ENCODE measurements at regions not wholly inside any gene's neighbourhood (a gene's known extent, or its start where the extent isn't known, plus 50 kb on each side); places are given as distances from the start of the nearest gene placed in this dataset.

DNA sequence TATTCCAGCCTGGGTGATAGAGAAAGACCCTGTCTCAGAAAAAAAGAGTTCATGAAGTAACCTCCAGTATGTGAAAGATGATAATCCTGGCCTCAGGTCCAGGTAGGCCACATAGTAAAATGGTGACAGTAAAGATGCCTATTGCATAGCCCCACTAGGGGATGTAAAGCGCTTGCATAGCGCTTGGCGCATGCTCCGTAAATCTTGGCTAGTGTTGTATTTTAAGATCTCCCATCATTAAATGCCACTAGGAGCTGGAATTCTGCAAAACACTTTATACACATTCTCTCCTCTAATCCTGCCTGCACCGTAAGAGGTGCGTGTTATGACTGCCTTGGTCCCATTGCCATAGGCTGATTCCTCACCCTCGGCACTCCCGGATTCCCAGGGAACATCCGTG is 153.6 kb downstream of the TFCP2L1 start:
- no peak overlapping the region for H3K27ac Mint-ChIP-seq

DNA sequence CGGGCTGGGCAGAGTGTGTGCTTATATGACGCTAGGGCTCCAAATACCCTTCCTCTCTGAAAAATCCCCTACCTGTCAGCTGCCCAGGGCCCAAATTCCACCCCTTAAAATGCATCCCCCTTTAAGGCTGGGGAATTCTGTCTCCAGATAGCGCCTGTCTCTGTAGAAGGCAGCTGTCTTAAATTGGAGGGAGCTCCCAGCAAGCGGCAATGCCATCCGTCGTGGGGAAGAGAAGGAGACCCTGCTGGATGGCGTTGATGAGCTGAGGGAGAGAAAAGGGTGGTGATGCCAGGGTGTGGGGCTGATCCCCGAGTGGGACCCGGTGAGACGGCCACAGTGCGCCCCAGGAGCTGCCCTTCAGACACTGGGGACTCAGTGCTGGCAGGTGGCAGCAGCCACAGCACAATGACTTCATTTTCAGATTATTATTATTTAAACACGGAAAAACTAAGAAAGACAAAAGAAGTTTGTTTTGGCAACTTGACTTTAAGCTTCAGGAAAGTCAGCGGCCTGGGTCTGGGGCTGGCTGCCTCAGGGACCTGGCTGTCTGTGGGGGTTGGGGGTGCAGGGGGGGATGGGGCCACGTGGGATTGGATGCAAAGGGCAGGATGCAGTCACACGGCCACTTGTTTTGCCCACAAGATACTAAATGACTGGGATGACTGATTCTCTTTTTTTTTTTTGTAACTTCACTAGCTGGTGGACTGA is 152.8 kb downstream of the TFCP2L1 start:
- no peak for DNase-seq
- Mint-ChIP-seq H3K4me1 (peaks cover 8% of the 10 kb centered on the region), H3K27ac (no peak overlapping the region), H3K9me3 (peaks cover 11% of the 10 kb centered on the region), H3K36me3 (ENCODE audit: low read depth) (no peaks in the 10 kb centered on the region), H3K4me3 (no peak overlapping the region), H3K27me3 (ENCODE audit: low read depth, poor library complexity) (peaks cover 28% of the 10 kb centered on the region)
- TF ChIP-seq, protein P1, sequence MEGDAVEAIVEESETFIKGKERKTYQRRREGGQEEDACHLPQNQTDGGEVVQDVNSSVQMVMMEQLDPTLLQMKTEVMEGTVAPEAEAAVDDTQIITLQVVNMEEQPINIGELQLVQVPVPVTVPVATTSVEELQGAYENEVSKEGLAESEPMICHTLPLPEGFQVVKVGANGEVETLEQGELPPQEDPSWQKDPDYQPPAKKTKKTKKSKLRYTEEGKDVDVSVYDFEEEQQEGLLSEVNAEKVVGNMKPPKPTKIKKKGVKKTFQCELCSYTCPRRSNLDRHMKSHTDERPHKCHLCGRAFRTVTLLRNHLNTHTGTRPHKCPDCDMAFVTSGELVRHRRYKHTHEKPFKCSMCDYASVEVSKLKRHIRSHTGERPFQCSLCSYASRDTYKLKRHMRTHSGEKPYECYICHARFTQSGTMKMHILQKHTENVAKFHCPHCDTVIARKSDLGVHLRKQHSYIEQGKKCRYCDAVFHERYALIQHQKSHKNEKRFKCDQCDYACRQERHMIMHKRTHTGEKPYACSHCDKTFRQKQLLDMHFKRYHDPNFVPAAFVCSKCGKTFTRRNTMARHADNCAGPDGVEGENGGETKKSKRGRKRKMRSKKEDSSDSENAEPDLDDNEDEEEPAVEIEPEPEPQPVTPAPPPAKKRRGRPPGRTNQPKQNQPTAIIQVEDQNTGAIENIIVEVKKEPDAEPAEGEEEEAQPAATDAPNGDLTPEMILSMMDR (IDR thresholded peaks at IDR 0.05), result no peak

More for the DNA sequence above, 153.6 kb downstream of the TFCP2L1 start:
- Mint-ChIP-seq H3K36me3 (ENCODE audit: low read depth) (no peaks in the 10 kb centered on the region), H3K27me3 (ENCODE audit: low read depth, poor library complexity) (peaks cover 32% of the 10 kb centered on the region), H3K4me1 (peaks cover 8% of the 10 kb centered on the region), H3K9me3 (peaks cover 7% of the 10 kb centered on the region), H3K4me3 (no peak overlapping the region)
- TF ChIP-seq, protein P1 (IDR thresholded peaks at IDR 0.05), result no peak
- no peak for DNase-seq

DNA sequence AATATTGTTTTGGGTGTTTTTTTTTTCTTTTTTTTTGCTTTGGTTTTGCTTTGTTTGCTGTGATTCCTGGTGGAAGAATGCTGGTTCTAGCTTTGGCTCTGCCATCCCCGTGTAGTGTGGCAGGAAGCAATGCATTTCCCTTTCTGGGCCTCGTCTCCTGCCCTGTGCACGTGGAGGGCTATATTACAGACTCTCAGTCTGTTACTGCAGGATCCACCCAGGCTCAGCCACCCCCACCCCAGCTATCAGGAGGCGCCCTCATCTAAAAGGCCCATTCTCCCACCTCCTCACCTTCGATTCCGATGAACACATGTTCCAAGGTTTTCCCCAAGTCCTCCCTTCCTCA is 152.3 kb downstream of the TFCP2L1 start:
- Mint-ChIP-seq H3K9me3 (peaks cover 11% of the 10 kb centered on the region), H3K27ac (no peak overlapping the region)
- TF ChIP-seq, protein P1 (IDR thresholded peaks at IDR 0.05), result no peak

DNA sequence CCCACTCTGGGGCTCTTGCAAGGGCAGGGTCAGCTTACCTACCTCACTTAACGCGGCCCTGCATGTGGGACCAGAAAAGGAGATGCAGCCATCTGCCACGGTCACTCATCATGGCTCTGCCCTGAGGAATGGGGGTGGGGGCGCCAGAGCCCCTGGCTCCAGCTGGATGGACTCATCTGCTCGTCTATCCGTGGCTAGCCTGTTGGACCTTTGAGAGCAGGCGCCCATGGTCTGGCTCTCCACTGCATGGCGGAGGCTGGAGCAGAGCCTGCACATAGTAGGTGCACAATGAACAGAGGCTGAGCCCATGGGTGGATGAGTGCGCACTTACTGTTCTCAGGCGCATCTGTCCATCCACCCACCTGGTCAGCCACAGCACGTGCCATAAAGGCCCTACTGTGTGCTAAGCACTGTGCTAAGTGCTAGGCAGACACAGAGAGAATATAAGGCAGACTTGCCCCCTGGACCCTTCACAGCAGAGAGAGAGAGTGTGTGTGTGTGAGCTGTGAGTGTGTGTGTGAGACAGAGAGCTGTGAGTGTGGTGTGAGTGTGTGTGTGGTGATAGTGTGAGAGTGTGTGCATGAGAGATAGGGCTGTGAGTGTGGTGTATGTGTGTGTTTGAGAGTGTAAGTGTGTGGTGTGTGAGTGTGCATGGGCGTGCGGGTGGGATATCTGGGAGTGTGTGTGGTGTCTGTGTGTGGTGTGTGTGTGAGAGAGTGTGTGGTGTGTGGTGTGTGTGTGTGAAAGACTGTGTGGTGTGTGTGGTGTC is 151.3 kb downstream of the TFCP2L1 start:
- TF ChIP-seq, protein P1 (IDR thresholded peaks at IDR 0.05), result no peak
- Mint-ChIP-seq H3K4me3 (peak overlapping the region; percentile 6), H3K4me1 (peaks cover 8% of the 10 kb centered on the region), H3K9me3 (peaks cover 11% of the 10 kb centered on the region), H3K27ac (no peak overlapping the region), H3K27me3 (ENCODE audit: low read depth, poor library complexity) (peaks cover 20% of the 10 kb centered on the region), H3K36me3 (ENCODE audit: low read depth) (no peaks in the 10 kb centered on the region)
- DNase-seq, result no peak

More for the DNA sequence above, 152.3 kb downstream of the TFCP2L1 start:
- no peak for DNase-seq
- peaks cover 24% of the 10 kb centered on the region for H3K27me3 Mint-ChIP-seq (ENCODE audit: low read depth, poor library complexity)
- H3K4me3 Mint-ChIP-seq, result no peak overlapping the region
- H3K36me3 Mint-ChIP-seq (ENCODE audit: low read depth), result no peaks in the 10 kb centered on the region
- H3K4me1 Mint-ChIP-seq, result peaks cover 8% of the 10 kb centered on the region

DNA sequence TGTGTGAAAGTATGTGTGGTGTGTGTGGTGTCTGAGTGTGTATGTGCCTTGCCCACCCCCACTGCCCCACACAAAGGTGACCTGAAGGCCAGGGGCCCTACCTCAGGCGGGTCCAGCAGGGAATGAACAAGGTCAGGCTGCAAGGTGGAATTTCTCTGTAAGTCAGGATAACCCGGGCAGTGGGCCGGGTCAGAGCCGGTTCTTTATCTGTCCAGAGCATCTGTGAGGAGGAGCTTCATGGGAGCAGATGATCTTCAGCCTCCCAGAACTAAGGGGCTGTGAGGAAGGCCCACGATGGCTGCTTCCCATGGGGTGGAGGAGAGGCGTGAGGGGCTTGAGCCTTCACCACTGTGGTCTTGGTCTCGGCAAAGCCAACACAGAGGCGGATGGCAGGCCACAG is 150.3 kb downstream of the TFCP2L1 start:
- Mint-ChIP-seq H3K27me3 (ENCODE audit: low read depth, poor library complexity) (peaks cover 20% of the 10 kb centered on the region), H3K36me3 (ENCODE audit: low read depth) (no peaks in the 10 kb centered on the region), H3K4me1 (peaks cover 8% of the 10 kb centered on the region), H3K9me3 (peaks cover 11% of the 10 kb centered on the region), H3K4me3 (no peak overlapping the region), H3K27ac (no peak overlapping the region)
- no peak for DNase-seq
- TF ChIP-seq, protein P1 (IDR thresholded peaks at IDR 0.05), result no peak
